ENCODE measurements at regions not wholly inside any gene's neighbourhood (a gene's known extent, or its start where the extent isn't known, plus 50 kb on each side); places are given as distances from the start of the nearest gene placed in this dataset.

DNA sequence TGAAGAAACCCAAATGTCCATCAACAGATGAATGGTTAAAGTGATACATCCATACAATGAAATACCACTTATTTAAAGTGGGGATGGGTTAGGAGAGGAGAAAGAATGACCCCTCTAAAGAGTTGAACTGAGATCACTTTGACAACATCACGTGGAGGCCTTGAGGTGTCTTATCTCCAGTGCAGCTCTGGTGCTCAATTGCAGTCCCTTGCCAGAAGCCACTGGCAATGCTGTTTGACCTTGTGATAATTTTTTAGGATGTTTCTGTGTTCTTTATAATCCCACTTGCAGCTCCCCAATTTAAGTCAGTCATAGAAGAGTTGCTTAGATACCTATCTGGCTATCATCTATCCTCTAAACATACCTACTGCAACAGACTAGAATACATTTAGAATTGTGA lies 167.6 kb downstream of the ZNF648 start:
- TF ChIP-seq, protein P1, sequence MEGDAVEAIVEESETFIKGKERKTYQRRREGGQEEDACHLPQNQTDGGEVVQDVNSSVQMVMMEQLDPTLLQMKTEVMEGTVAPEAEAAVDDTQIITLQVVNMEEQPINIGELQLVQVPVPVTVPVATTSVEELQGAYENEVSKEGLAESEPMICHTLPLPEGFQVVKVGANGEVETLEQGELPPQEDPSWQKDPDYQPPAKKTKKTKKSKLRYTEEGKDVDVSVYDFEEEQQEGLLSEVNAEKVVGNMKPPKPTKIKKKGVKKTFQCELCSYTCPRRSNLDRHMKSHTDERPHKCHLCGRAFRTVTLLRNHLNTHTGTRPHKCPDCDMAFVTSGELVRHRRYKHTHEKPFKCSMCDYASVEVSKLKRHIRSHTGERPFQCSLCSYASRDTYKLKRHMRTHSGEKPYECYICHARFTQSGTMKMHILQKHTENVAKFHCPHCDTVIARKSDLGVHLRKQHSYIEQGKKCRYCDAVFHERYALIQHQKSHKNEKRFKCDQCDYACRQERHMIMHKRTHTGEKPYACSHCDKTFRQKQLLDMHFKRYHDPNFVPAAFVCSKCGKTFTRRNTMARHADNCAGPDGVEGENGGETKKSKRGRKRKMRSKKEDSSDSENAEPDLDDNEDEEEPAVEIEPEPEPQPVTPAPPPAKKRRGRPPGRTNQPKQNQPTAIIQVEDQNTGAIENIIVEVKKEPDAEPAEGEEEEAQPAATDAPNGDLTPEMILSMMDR (IDR thresholded peaks at IDR 0.05 in 8 of 11, conservative IDR thresholded peaks at IDR 0.05 in 3 of 11) = no peak
- TF ChIP-seq POLR2AphosphoS5 (IDR thresholded peaks at IDR 0.05) (no peak), POLR2A (IDR thresholded peaks at IDR 0.05) (no peak)
